Endothelial cell of umbilical vein (primary cell): ENCODE measurements at regions not wholly inside any gene's neighbourhood (a gene's known extent, or its start where the extent isn't known, plus 50 kb on each side); places are given as distances from the start of the nearest gene placed in this dataset.

Source experiments
- EZH2 ChIP-seq: IDR thresholded peaks from 2 replicates; pipeline ENCODE4 v1.6.1; 2012; ENCODE audit warnings: borderline replicate concordance, low read depth, mild to moderate bottlenecking, moderate library complexity, low read length, inconsistent platforms; ENCODE audit not compliant: severe bottlenecking
- FOS ChIP-seq: IDR thresholded peaks from 2 replicates; pipeline ENCODE4 v1.6.1; 2011; ENCODE audit warnings: mild to moderate bottlenecking, low read length, moderate library complexity, borderline replicate concordance; ENCODE audit not compliant: insufficient read depth
- GATA2 ChIP-seq: IDR thresholded peaks from 2 replicates; pipeline ENCODE4 v1.7.0; 2011; ENCODE audit warnings: low read depth, mild to moderate bottlenecking, moderate library complexity, mixed read lengths, low read length; ENCODE audit not compliant: insufficient read length, insufficient read depth
- JUN ChIP-seq: IDR thresholded peaks from 2 replicates; pipeline ENCODE4 v1.6.1; 2011; ENCODE audit warnings: borderline replicate concordance, low read depth; ENCODE audit not compliant: insufficient read length, insufficient read depth
- MYC ChIP-seq: IDR thresholded peaks from one replicate; pipeline ENCODE4 v1.6.1; 2011; ENCODE audit warnings: mild to moderate bottlenecking, low read depth, low read length
- POLR2A ChIP-seq: IDR thresholded peaks from 2 replicates; pipeline ENCODE4 v1.6.1; 2012; ENCODE audit warnings: low read depth, mild to moderate bottlenecking, control low read depth, low read length
- POLR2AphosphoS5 ChIP-seq: IDR thresholded peaks from 2 replicates; pipeline ENCODE4 v1.6.1; 2012; ENCODE audit warnings: low read depth, mild to moderate bottlenecking, control low read depth, low read length, moderate library complexity; ENCODE audit not compliant: insufficient read depth
- TF ChIP-seq, protein P1 (sequence below), 2 donors: IDR thresholded peaks; 1 replicate in 1 of 2; 2 replicates in 1 of 2; pipeline ENCODE4 v1.5.1; 2011; ENCODE audit warnings: low read length in 2 of 2, mild to moderate bottlenecking in 2 of 2, moderate library complexity in 2 of 2, control low read depth in 1 of 2, inconsistent platforms in 1 of 2, low read depth in 1 of 2; ENCODE audit not compliant: insufficient read depth in 1 of 2; ENCODE audit errors: extremely low read depth in 1 of 2
- TF ChIP-seq, protein P2 (sequence below): IDR thresholded peaks from 2 replicates; pipeline ENCODE4 v1.6.1; 2011; ENCODE audit not compliant: insufficient read depth, insufficient read length

DNA sequence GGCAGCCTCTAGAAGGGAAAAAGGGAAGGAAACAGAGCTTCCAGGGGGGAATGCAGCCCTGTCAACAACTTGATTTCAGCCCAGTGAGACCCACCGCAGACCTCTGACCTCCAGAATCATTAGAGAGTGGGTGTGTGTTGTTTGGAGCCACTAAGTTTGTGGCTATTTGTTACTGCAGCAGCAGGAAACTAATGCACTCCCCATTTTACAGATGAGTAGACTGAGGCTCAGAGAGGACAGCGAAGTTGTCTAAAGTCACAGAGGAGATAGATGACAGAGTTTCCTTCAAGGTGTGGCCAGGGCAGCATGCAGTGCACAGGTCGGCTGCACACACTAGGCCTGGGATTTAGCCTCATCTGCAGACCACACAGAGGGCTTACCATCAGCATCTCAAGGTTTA lies 81.8 kb upstream of the ALDH1L1 start:
- TF ChIP-seq, protein P1, sequence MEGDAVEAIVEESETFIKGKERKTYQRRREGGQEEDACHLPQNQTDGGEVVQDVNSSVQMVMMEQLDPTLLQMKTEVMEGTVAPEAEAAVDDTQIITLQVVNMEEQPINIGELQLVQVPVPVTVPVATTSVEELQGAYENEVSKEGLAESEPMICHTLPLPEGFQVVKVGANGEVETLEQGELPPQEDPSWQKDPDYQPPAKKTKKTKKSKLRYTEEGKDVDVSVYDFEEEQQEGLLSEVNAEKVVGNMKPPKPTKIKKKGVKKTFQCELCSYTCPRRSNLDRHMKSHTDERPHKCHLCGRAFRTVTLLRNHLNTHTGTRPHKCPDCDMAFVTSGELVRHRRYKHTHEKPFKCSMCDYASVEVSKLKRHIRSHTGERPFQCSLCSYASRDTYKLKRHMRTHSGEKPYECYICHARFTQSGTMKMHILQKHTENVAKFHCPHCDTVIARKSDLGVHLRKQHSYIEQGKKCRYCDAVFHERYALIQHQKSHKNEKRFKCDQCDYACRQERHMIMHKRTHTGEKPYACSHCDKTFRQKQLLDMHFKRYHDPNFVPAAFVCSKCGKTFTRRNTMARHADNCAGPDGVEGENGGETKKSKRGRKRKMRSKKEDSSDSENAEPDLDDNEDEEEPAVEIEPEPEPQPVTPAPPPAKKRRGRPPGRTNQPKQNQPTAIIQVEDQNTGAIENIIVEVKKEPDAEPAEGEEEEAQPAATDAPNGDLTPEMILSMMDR (IDR thresholded peaks at IDR 0.05; ENCODE audit: extremely low read depth in 1 of 2, insufficient read depth in 1 of 2, low read depth in 1 of 2, low read length in 2 of 2) = no peak
- TF ChIP-seq GATA2 (no peak), POLR2A (no peak), POLR2AphosphoS5 (no peak), EZH2 (no peak), JUN (no peak), MYC (no peak), FOS (no peak)
- TF ChIP-seq, protein P2, sequence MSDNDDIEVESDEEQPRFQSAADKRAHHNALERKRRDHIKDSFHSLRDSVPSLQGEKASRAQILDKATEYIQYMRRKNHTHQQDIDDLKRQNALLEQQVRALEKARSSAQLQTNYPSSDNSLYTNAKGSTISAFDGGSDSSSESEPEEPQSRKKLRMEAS = no peak
